ENCODE measurements at regions not wholly inside any gene's neighbourhood (a gene's known extent, or its start where the extent isn't known, plus 50 kb on each side); places are given as distances from the start of the nearest gene placed in this dataset.

DNA sequence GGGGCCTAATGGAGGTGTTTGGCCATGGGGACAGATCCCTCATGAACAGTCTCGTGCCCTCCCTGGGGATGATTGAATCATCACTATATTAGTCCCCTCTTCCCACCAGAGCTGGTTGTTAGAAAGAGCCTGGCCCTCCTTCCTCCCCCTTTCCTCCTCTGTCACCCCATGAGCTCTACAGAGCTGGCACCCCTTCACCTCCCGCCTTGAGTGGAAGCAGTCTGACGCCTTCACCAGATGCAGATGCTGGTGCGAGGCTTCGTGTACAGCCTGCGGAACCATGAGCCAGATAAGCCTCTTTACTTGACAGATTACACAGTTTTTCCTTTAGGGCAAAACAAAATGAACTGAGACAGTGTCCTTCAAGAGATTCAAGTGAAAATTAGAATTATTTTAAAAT lies 74.4 kb upstream of the RIPOR2 start:
- Histone ChIP-seq H3K4me2 (ENCODE audit: low read depth, low read length, poor library complexity, severe bottlenecking) (no peak overlapping the region), H2AFZ (ENCODE audit: low read length) (no peak overlapping the region), H3K9me3 (ENCODE audit: insufficient read depth, low read depth, low read length) (no peaks in the 10 kb centered on the region), H3K9me2 (replicated peaks; ENCODE audit: low read depth, low read length) (no peaks in the 10 kb centered on the region), H3F3A (ENCODE audit: low read depth) (no peaks in the 10 kb centered on the region), H4K20me1 (ENCODE audit: insufficient read depth, low read length, poor library complexity, severe bottlenecking) (peaks cover 53% of the 10 kb centered on the region), H3K27me3 (ENCODE audit: insufficient read depth, low read length, poor library complexity, severe bottlenecking) (no peaks in the 10 kb centered on the region), H3K4me1 (ENCODE audit: insufficient read depth, low read length, poor library complexity, severe bottlenecking) (peaks cover 35% of the 10 kb centered on the region), H3K9ac (ENCODE audit: low read depth, low read length, poor library complexity, severe bottlenecking) (no peak overlapping the region), H3K4me3 (ENCODE audit: low read length, poor library complexity, severe bottlenecking) (no peak overlapping the region), H3K36me3 (ENCODE audit: insufficient read depth, low read length) (peaks cover 18% of the 10 kb centered on the region), H3K79me2 (ENCODE audit: insufficient read depth, low read length) (peaks cover 87% of the 10 kb centered on the region)
- TF ChIP-seq, protein P1, sequence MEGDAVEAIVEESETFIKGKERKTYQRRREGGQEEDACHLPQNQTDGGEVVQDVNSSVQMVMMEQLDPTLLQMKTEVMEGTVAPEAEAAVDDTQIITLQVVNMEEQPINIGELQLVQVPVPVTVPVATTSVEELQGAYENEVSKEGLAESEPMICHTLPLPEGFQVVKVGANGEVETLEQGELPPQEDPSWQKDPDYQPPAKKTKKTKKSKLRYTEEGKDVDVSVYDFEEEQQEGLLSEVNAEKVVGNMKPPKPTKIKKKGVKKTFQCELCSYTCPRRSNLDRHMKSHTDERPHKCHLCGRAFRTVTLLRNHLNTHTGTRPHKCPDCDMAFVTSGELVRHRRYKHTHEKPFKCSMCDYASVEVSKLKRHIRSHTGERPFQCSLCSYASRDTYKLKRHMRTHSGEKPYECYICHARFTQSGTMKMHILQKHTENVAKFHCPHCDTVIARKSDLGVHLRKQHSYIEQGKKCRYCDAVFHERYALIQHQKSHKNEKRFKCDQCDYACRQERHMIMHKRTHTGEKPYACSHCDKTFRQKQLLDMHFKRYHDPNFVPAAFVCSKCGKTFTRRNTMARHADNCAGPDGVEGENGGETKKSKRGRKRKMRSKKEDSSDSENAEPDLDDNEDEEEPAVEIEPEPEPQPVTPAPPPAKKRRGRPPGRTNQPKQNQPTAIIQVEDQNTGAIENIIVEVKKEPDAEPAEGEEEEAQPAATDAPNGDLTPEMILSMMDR (conservative IDR thresholded peaks at IDR 0.05; ENCODE audit: low read length), result no peak
- TF ChIP-seq EZH2phosphoT487 (IDR thresholded peaks at IDR 0.05; ENCODE audit: borderline replicate concordance), result no peak

DNA sequence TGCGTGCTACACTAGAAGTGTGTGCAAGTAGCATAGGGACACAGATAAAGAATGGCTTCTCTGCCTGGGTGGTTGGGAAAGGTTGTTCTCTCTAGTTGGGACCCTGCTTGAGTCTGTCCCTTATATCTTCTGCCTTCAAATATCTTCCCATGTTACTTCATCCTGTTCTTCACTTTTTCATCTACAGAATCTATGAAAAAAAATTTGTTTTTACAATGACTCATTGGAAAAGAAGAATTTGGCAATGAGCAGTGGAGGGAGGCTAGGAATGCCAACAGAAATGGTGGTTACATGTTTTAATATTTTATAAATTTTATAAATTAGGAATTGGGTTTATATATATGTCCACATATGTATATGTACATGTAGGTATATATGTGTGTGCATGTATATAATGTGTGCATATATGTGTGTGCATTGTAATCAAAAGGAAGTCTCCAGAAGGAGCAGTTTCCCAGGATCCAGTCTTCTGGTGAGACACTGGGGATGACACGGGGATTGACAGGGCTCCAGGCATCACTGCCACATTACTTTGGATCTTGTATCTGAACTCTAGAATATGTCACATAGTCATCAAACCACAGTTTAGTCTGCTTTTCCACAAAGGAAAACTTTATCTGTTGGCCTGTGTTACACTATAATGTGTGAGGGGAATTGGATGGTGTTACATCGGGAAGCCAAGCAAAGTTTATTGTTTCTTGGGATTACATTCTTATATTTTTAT lies 75.3 kb upstream of the RIPOR2 start:
- Histone ChIP-seq H3K4me3 (ENCODE audit: low read length, poor library complexity, severe bottlenecking) (no peak overlapping the region), H3K36me3 (ENCODE audit: insufficient read depth, low read length) (peaks cover 22% of the 10 kb centered on the region), H3K4me1 (ENCODE audit: insufficient read depth, low read length, poor library complexity, severe bottlenecking) (peaks cover 35% of the 10 kb centered on the region), H2AFZ (ENCODE audit: low read length) (no peak overlapping the region), H4K20me1 (ENCODE audit: insufficient read depth, low read length, poor library complexity, severe bottlenecking) (peaks cover 53% of the 10 kb centered on the region), H3F3A (ENCODE audit: low read depth) (no peaks in the 10 kb centered on the region), H3K27me3 (ENCODE audit: insufficient read depth, low read length, poor library complexity, severe bottlenecking) (no peaks in the 10 kb centered on the region), H3K4me2 (ENCODE audit: low read depth, low read length, poor library complexity, severe bottlenecking) (no peak overlapping the region), H3K9me2 (replicated peaks; ENCODE audit: low read depth, low read length) (no peaks in the 10 kb centered on the region), H3K9me3 (ENCODE audit: insufficient read depth, low read depth, low read length) (no peaks in the 10 kb centered on the region), H3K9ac (ENCODE audit: low read depth, low read length, poor library complexity, severe bottlenecking) (no peak overlapping the region), H3K79me2 (ENCODE audit: insufficient read depth, low read length) (peaks cover 86% of the 10 kb centered on the region)
- TF ChIP-seq EZH2phosphoT487 (IDR thresholded peaks at IDR 0.05; ENCODE audit: borderline replicate concordance), result no peak

DNA sequence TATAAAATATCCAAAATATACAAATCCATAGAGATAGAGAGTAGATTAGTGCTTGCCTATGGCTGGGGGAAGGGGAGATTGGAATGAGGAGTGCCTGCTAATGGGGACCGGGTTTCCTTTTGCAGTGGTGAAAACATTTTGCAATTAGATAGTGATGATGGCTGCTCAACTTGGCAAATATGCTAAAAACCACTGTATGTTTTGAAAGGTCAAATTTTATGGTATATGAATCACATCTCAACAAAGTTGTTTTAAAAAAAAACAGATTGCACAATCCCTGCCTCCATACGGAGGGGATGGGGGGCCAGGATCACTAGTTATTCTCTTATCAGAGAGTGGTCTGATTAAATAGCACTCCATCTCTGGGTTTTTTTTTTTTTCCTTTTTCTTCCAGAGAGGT lies 76.9 kb upstream of the RIPOR2 start:
- peaks cover 85% of the 10 kb centered on the region for H3K79me2 ChIP-seq (ENCODE audit: insufficient read depth, low read length)

More for the DNA sequence above, 76.9 kb upstream of the RIPOR2 start:
- Histone ChIP-seq H3K36me3 (ENCODE audit: insufficient read depth, low read length) (peaks cover 24% of the 10 kb centered on the region), H3K27me3 (ENCODE audit: insufficient read depth, low read length, poor library complexity, severe bottlenecking) (no peaks in the 10 kb centered on the region), H3K9me3 (ENCODE audit: insufficient read depth, low read depth, low read length) (no peaks in the 10 kb centered on the region), H3K4me2 (ENCODE audit: low read depth, low read length, poor library complexity, severe bottlenecking) (no peak overlapping the region), H3K4me1 (ENCODE audit: insufficient read depth, low read length, poor library complexity, severe bottlenecking) (peaks cover 20% of the 10 kb centered on the region), H3K4me3 (ENCODE audit: low read length, poor library complexity, severe bottlenecking) (no peak overlapping the region), H2AFZ (ENCODE audit: low read length) (no peak overlapping the region), H3K9me2 (replicated peaks; ENCODE audit: low read depth, low read length) (no peaks in the 10 kb centered on the region), H3F3A (ENCODE audit: low read depth) (no peaks in the 10 kb centered on the region), H4K20me1 (ENCODE audit: insufficient read depth, low read length, poor library complexity, severe bottlenecking) (peaks cover 51% of the 10 kb centered on the region), H3K9ac (ENCODE audit: low read depth, low read length, poor library complexity, severe bottlenecking) (no peak overlapping the region)
- no peak for TF ChIP-seq EZH2phosphoT487 (IDR thresholded peaks at IDR 0.05; ENCODE audit: borderline replicate concordance)
- TF ChIP-seq, protein P1 (conservative IDR thresholded peaks at IDR 0.05; ENCODE audit: low read length), result no peak

All from Loucy (cell line).